Spleen (tissue), 11 donors: ENCODE measurements at regions not wholly inside any gene's neighbourhood (a gene's known extent, or its start where the extent isn't known, plus 50 kb on each side); places are given as distances from the start of the nearest gene placed in this dataset.

Experiments
- DNase-seq: peaks from one replicate; pipeline ENCODE4 v3.0.0-alpha.2; 2020
- H3K27ac ChIP-seq, 8 donors: fragments of 200-600 bp; sonication (generic) in 7 of 8; 1 replicate in 4 of 8; 2 replicates in 4 of 8; pipeline versions ENCODE4 v1.5.0 to v1.8.0; 2016 to 2021; ENCODE audit warnings: inconsistent platforms in 4 of 8, mild to moderate bottlenecking in 4 of 8, moderate library complexity in 1 of 8
- H3K27me3 ChIP-seq, 7 donors: fragments of 200-600 bp; sonication (generic) in 6 of 7; replicated peaks in 1 of 7; 1 replicate in 4 of 7; 2 replicates in 3 of 7; pipeline versions ENCODE4 v1.5.0 to v1.8.0; 2016 to 2021; ENCODE audit warnings: inconsistent platforms in 3 of 7, mild to moderate bottlenecking in 1 of 7
- H3K36me3 ChIP-seq, 6 donors: fragments of 200-600 bp; sonication (generic) in 5 of 6; 1 replicate in 4 of 6; 2 replicates in 2 of 6; pipeline versions ENCODE4 v1.5.0 to v1.8.0; 2016 to 2021; ENCODE audit warnings: inconsistent platforms in 2 of 6
- H3K4me1 ChIP-seq, 6 donors: fragments of 200-600 bp; sonication (generic) in 5 of 6; 1 replicate in 3 of 6; 2 replicates in 3 of 6; pipeline versions ENCODE4 v1.5.0 to v1.8.0; 2016 to 2021; ENCODE audit warnings: inconsistent platforms in 3 of 6
- H3K4me3 ChIP-seq, 8 donors: fragments of 200-600 bp; sonication (generic) in 7 of 8; 1 replicate in 4 of 8; 2 replicates in 4 of 8; pipeline versions ENCODE4 v1.5.0 to v1.8.0; 2016 to 2021; ENCODE audit warnings: inconsistent platforms in 4 of 8, mild to moderate bottlenecking in 4 of 8, moderate library complexity in 2 of 8
- H3K9me3 ChIP-seq, 8 donors: fragments of 200-600 bp; sonication (generic) in 7 of 8; 1 replicate in 4 of 8; 2 replicates in 4 of 8; pipeline versions ENCODE4 v1.5.0 to v1.8.0; 2016 to 2021; ENCODE audit warnings: inconsistent platforms in 4 of 8
- POLR2A ChIP-seq, 3 donors: fragments of 450-650 bp; IDR thresholded peaks; one replicate each; pipeline ENCODE4 v1.5.1; 2017; ENCODE audit warnings: antibody characterized with exemption in 3 of 3, mild to moderate bottlenecking in 1 of 3
- POLR2AphosphoS5 ChIP-seq, 3 donors: sonication (generic); formaldehyde crosslinking; IDR thresholded peaks; one replicate each; pipeline ENCODE4 v1.5.1; 2017; ENCODE audit warnings: antibody characterized with exemption in 3 of 3
- WGBS, 5 donors: extraction: QIAGEN DNeasy Blood & Tissue Kit in 3 of 5; methylation state at CpG; one replicate each; pipeline versions ENCODE4 v1.1.5 to v1.1.7; 2013 to 2018; 5-methylcytosine and 5-hydroxymethylcytosine counted together
- intact Hi-C: fragments of 100-400 bp; cut with DNase I; formaldehyde crosslinking; loops from one replicate; pipeline ENCODE4 v1.15.0; 2023; ENCODE audit warnings: low total_unique reads
- TF ChIP-seq, protein P1 (sequence below), 11 experiments: fragments of 200-600 bp in 7 of 11; fragments of 450-650 bp in 4 of 11; sonication (generic) in 4 of 11; IDR thresholded peaks in 8 of 11; conservative IDR thresholded peaks in 3 of 11; 1 replicate in 7 of 11; 2 replicates in 4 of 11; pipeline versions ENCODE4 v1.4.0 to v1.8.0; 2016 to 2021; ENCODE audit warnings: antibody characterized with exemption in 11 of 11, inconsistent platforms in 4 of 11, mild to moderate bottlenecking in 1 of 11
- donor health status: healthy with polysubstance abuse.
- donor health status: DM: no; HTN: no; CAD: no; lungs with moderate emphysema.
- donor health status: DM: no; HTN: no; CAD: no.
- donor health status: Bipolar disorder and iron deficiency.
- donor health status: healthy.
- donor health status: DM: no; HTN: no; CAD: no.
- donor health status: DM: yes; HTN: yes; CAD: no.

- intact Hi-C loops: no loop called here
- DNase-seq: no peak
- no peaks in the 10 kb centered on the region for H3K9me3 ChIP-seq
- H3K4me1 ChIP-seq: peaks cover 85 to 100% (median 98%) of the 10 kb centered on the region in 6 donors
- 55 to 68% (median 59%) methylated on average over 24 to 27 of the region's 27 CpGs for WGBS, 5 donors
- peaks cover 0 to 49% (median 0%) of the 10 kb centered on the region in 6 donors for H3K36me3 ChIP-seq
- peak overlapping the region in 1 of 8 donors; percentile 6 for H3K4me3 ChIP-seq
- peak overlapping the region in 7 of 8 donors; percentile 2 to 97 (median 77) for H3K27ac ChIP-seq
- TF ChIP-seq POLR2A (IDR thresholded peaks at IDR 0.05): no peak
- TF ChIP-seq, protein P1, sequence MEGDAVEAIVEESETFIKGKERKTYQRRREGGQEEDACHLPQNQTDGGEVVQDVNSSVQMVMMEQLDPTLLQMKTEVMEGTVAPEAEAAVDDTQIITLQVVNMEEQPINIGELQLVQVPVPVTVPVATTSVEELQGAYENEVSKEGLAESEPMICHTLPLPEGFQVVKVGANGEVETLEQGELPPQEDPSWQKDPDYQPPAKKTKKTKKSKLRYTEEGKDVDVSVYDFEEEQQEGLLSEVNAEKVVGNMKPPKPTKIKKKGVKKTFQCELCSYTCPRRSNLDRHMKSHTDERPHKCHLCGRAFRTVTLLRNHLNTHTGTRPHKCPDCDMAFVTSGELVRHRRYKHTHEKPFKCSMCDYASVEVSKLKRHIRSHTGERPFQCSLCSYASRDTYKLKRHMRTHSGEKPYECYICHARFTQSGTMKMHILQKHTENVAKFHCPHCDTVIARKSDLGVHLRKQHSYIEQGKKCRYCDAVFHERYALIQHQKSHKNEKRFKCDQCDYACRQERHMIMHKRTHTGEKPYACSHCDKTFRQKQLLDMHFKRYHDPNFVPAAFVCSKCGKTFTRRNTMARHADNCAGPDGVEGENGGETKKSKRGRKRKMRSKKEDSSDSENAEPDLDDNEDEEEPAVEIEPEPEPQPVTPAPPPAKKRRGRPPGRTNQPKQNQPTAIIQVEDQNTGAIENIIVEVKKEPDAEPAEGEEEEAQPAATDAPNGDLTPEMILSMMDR (IDR thresholded peaks at IDR 0.05 in 8 of 11, conservative IDR thresholded peaks at IDR 0.05 in 3 of 11): no peak
- peak in 2 of 3 donors; percentile 30 to 58 for TF ChIP-seq POLR2AphosphoS5 (IDR thresholded peaks at IDR 0.05)
- no peaks in the 10 kb centered on the region for H3K27me3 ChIP-seq
These were observed 334.5 kb downstream of the SEC14L1 start for GRCh38 chr17:77475016-77475976.

DNA sequence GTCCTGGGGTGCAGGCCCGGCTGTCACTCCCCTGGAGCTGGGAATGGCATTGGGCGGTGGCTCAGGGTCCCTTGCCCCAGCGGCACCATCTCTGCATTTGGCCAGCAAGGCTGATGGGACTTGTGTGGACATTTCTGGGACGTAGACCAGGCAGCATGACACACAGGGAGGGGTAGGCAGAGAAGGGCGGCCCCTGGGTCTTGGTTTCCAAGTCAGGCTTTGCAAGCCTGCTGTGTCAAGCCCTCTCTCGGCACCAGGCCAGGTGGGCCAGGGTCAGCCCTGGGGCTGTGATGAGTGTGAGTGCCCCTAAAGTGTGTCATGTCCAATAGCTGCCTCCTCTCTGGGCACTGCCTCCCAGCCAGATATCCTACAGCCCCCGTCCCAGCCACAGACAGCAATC lies 335.2 kb downstream of the SEC14L1 start:
- H3K36me3 ChIP-seq: peaks cover 0 to 49% (median 2%) of the 10 kb centered on the region in 6 donors
- intact Hi-C loops: no loop called here
- no peaks in the 10 kb centered on the region for H3K9me3 ChIP-seq
- peaks cover 82 to 100% (median 97%) of the 10 kb centered on the region in 6 donors for H3K4me1 ChIP-seq
- WGBS, 5 donors: 90 to 100% (median 91%) methylated on average over 1 to 7 of the region's 7 CpGs
- H3K4me3 ChIP-seq: no peak overlapping the region
- peak in 1 of 3 donors; percentile 13 for TF ChIP-seq POLR2AphosphoS5 (IDR thresholded peaks at IDR 0.05)
- no peak for TF ChIP-seq POLR2A (IDR thresholded peaks at IDR 0.05)
- peak overlapping the region in 5 of 8 donors; percentile 38 to 97 (median 79) for H3K27ac ChIP-seq
- no peaks in the 10 kb centered on the region for H3K27me3 ChIP-seq
- DNase-seq: no peak

DNA sequence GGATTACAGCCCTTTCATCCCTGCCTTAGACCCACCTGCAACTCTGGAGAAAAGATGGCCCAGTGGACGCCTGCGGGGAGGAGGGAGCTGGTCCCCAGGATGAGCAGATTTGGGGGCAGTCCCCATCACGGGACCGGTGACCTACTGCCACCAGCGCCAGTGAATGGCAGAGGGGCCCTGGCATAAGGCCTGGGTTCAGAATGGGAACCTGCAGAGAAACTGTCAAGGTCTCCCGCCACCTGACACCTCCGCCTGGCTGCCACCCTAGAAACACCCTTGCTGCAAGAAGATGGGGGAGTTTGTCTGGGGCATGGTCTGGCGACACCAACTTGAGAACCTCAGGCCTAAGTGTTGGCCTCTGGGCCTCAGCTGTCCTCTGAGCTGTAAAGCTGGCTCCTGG lies 335.7 kb downstream of the SEC14L1 start:
- Histone ChIP-seq H3K4me3 (no peak overlapping the region), H3K9me3 (no peaks in the 10 kb centered on the region), H3K36me3 (peaks cover 0 to 49% (median 6%) of the 10 kb centered on the region in 6 donors), H3K27ac (peak overlapping the region in 7 of 8 donors; percentile 6 to 97 (median 77)), H3K4me1 (peaks cover 77 to 100% (median 95%) of the 10 kb centered on the region in 6 donors), H3K27me3 (no peaks in the 10 kb centered on the region)
- 80 to 89% (median 85%) methylated on average over 8 of the region's 8 CpGs for WGBS, 5 donors
- intact Hi-C loops: no loop called here
- no peak for DNase-seq
- TF ChIP-seq POLR2A (IDR thresholded peaks at IDR 0.05) (no peak), POLR2AphosphoS5 (IDR thresholded peaks at IDR 0.05) (no peak)
- TF ChIP-seq, protein P1 (IDR thresholded peaks at IDR 0.05 in 8 of 11, conservative IDR thresholded peaks at IDR 0.05 in 3 of 11): no peak

DNA sequence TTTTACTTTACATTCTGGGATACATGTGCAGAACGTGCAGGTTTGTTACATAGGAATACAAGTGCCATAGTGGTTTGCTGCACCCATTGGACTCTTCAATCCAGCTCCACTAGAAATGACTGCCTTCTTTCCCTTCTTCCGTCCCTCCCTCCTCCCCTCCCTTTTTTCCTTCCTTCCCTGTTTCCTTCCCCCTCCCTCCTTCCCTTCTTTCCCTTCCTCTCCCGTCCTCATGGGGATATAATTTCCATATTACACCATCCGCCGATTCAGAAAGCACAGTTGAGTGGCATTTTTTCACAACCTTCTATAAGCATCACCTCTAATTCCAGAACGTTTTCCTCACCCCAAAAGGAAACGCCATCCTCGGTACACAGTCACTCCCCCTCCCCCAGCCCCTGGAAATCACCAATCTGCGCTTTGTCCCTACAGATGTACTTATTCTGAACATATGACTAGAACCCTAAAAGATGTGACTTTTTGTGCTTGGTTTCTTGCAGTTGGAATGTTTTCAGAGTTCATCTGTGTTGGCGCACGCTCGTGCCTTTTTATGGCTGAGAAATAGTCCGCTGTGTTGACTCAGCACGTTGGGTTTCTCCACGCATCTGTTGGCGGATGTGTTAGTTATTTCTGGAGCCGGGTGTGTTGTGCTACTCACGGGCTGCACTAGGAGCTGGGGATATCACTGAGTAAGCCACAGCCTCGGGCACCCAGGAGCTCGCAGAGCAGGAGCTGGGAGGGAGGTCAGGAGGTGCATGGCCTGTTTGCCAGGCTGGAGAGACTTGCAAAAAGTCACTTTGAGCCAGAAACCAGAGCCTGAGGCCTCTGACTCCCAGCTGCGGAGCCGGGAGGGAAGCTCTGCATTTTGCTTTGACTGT lies 336.4 kb downstream of the SEC14L1 start:
- TF ChIP-seq POLR2A (IDR thresholded peaks at IDR 0.05): no peak
- TF ChIP-seq POLR2AphosphoS5 (IDR thresholded peaks at IDR 0.05): peak; percentile 20 to 46 (median 30)
- TF ChIP-seq, protein P1 (IDR thresholded peaks at IDR 0.05 in 8 of 11, conservative IDR thresholded peaks at IDR 0.05 in 3 of 11): no peak
- intact Hi-C loops: no loop called here
- 52 to 70% (median 63%) methylated on average over 22 of the region's 22 CpGs for WGBS, 5 donors
- Histone ChIP-seq H3K9me3 (no peaks in the 10 kb centered on the region), H3K4me3 (no peak overlapping the region), H3K27me3 (no peaks in the 10 kb centered on the region), H3K27ac (peak overlapping the region in 7 of 8 donors; percentile 6 to 97 (median 77)), H3K4me1 (peaks cover 70 to 100% (median 92%) of the 10 kb centered on the region in 6 donors), H3K36me3 (peaks cover 0 to 55% (median 12%) of the 10 kb centered on the region in 6 donors)
- no peak for DNase-seq
